ENCODE measurements at regions not wholly inside any gene's neighbourhood (a gene's known extent, or its start where the extent isn't known, plus 50 kb on each side); places are given as distances from the start of the nearest gene placed in this dataset.

DNA sequence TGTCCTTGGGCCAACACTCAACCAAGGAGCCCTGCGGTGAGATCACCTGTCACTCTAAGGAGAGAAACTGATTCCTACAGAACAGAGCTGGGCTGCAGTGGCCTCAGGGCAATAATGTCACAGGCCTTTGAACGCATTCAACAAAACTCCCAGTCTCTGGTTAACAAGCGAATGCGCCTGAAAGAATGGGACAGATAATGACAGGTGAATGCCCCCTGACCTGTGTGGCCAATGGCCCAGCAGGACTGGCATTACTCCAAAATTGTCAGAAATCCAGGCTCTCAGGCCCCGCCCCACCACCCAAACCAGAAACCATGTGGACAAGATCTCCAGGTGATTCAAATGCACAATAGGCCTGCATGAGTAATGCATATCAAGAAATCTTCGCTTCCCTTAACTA is 277.7 kb upstream of the KLF6 start:
- in situ Hi-C loops (cut with HindIII; ENCODE audit: low pct_unique_long_range_greater_than_20kb, low sequenced_read_pairs) = no loop called here
- DNase-seq (ENCODE audit: low read depth, low spot score) = no peak
- BruUV-seq (replicated peaks) = no TSS peak

DNA sequence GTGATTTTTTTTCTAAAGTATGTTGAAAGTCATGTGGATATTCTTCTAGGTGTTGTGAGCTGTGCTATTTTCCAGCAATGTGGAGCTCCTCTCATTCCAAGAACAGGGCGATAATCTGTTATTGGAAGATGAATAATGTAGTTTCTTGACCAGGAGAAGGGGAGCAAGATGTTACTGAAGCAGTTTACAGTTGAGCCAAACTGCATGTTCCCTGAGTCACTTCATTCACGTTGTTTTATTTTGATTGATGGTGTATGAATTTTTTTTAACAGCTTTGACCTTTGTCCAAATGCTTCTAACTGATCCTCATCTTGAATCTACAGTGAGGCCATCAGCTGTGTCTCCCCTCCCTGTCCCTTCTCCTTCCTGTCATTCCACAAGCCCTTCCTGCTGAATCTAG is 277.1 kb upstream of the KLF6 start:
- intact Hi-C loops (cut with micrococcal nuclease; ENCODE audit: unreplicated experiment) = no loop called here
- BruUV-seq (replicated peaks) = no TSS peak
- Histone ChIP-seq H3K27ac (ENCODE audit: low read length) (peak overlapping the region; percentile 76), H3K36me3 (ENCODE audit: control insufficient read depth, insufficient read depth, low read length) (no peaks in the 10 kb centered on the region), H3K4me3 (ENCODE audit: low read depth in 2 of 2, low read length in 2 of 2) (no peak overlapping the region), H3K4me1 (ENCODE audit: control insufficient read depth, insufficient read depth, low read length) (peaks cover 40% of the 10 kb centered on the region), H3K27me3 (ENCODE audit: control insufficient read depth, insufficient read depth, low read length) (no peaks in the 10 kb centered on the region), H3K9me3 (ENCODE audit: control insufficient read depth, insufficient read depth, low read depth, low read length) (no peaks in the 10 kb centered on the region)
- ChIA-PET CTCF (interaction anchor here (0.6 kb wide), 1 partner anchor 114 kb away, joined by 10 read pairs; no protein-coding TSS in a partner anchor), POLR2A (interaction anchor here (0.5 kb wide), 1 partner anchor 87 kb away, joined by 3 read pairs; no protein-coding TSS in a partner anchor)
- TF ChIP-seq POLR2AphosphoS5 (IDR thresholded peaks at IDR 0.05; ENCODE audit: low read depth, low read length) (no peak), TCF7L2 (IDR thresholded peaks at IDR 0.05; ENCODE audit: low read depth, low read length) (no peak), SIN3A (IDR thresholded peaks at IDR 0.05; ENCODE audit: borderline replicate concordance, insufficient read depth, low read depth, low read length) (no peak), CTCF (IDR thresholded peaks at IDR 0.05) (no peak)
- TF ChIP-seq, protein P1, sequence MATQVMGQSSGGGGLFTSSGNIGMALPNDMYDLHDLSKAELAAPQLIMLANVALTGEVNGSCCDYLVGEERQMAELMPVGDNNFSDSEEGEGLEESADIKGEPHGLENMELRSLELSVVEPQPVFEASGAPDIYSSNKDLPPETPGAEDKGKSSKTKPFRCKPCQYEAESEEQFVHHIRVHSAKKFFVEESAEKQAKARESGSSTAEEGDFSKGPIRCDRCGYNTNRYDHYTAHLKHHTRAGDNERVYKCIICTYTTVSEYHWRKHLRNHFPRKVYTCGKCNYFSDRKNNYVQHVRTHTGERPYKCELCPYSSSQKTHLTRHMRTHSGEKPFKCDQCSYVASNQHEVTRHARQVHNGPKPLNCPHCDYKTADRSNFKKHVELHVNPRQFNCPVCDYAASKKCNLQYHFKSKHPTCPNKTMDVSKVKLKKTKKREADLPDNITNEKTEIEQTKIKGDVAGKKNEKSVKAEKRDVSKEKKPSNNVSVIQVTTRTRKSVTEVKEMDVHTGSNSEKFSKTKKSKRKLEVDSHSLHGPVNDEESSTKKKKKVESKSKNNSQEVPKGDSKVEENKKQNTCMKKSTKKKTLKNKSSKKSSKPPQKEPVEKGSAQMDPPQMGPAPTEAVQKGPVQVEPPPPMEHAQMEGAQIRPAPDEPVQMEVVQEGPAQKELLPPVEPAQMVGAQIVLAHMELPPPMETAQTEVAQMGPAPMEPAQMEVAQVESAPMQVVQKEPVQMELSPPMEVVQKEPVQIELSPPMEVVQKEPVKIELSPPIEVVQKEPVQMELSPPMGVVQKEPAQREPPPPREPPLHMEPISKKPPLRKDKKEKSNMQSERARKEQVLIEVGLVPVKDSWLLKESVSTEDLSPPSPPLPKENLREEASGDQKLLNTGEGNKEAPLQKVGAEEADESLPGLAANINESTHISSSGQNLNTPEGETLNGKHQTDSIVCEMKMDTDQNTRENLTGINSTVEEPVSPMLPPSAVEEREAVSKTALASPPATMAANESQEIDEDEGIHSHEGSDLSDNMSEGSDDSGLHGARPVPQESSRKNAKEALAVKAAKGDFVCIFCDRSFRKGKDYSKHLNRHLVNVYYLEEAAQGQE (IDR thresholded peaks at IDR 0.05; ENCODE audit: insufficient read depth in 1 of 2, low read depth in 2 of 2, low read length in 1 of 2) = no peak
- ATAC-seq = 0 out of 2 replicates have a peak, but pooled peaks have one; percentile 17
- DNase-seq (ENCODE audit: low read depth, low spot score) = no peak
- in situ Hi-C loops (cut with HindIII; ENCODE audit: low pct_unique_long_range_greater_than_20kb, low sequenced_read_pairs) = no loop called here

More for the DNA sequence above, 277.7 kb upstream of the KLF6 start:
- H3K27ac ChIP-seq (ENCODE audit: low read length) = peak overlapping the region; percentile 76
- no peak overlapping the region for H3K4me3 ChIP-seq (ENCODE audit: low read depth in 2 of 2, low read length in 2 of 2)
- H3K36me3 ChIP-seq (ENCODE audit: control insufficient read depth, insufficient read depth, low read length) = no peaks in the 10 kb centered on the region
- TF ChIP-seq SIN3A (IDR thresholded peaks at IDR 0.05; ENCODE audit: borderline replicate concordance, insufficient read depth, low read depth, low read length) (no peak), POLR2AphosphoS5 (IDR thresholded peaks at IDR 0.05; ENCODE audit: low read depth, low read length) (no peak), TCF7L2 (IDR thresholded peaks at IDR 0.05; ENCODE audit: low read depth, low read length) (no peak), CTCF (IDR thresholded peaks at IDR 0.05) (no peak)
- TF ChIP-seq, protein P1 (IDR thresholded peaks at IDR 0.05; ENCODE audit: insufficient read depth in 1 of 2, low read depth in 2 of 2, low read length in 1 of 2) = no peak
- no peaks in the 10 kb centered on the region for H3K27me3 ChIP-seq (ENCODE audit: control insufficient read depth, insufficient read depth, low read length)
- peaks cover 38% of the 10 kb centered on the region for H3K4me1 ChIP-seq (ENCODE audit: control insufficient read depth, insufficient read depth, low read length)
- ChIA-PET CTCF (no interaction called here), POLR2A (interaction anchor here (0.5 kb wide), 1 partner anchor 87 kb away, joined by 3 read pairs; no protein-coding TSS in a partner anchor)
- no peak for ATAC-seq
- intact Hi-C loops (cut with micrococcal nuclease; ENCODE audit: unreplicated experiment) = no loop called here
- H3K9me3 ChIP-seq (ENCODE audit: control insufficient read depth, insufficient read depth, low read depth, low read length) = no peaks in the 10 kb centered on the region

Measured in Panc1 (cell line).